Neuronal stem cell (in vitro differentiated cells): ENCODE measurements at regions not wholly inside any gene's neighbourhood (a gene's known extent, or its start where the extent isn't known, plus 50 kb on each side); places are given as distances from the start of the nearest gene placed in this dataset.
A peak's percentile ranks its signal among the peaks of the same experiment; 100 is the strongest.

ENCODE experiments used
- DNase-seq: peaks from one replicate; pipeline ENCODE4 v3.0.0-alpha.2; 2013; ENCODE audit warnings: low spot score
- H2AFZ ChIP-seq: one replicate; pipeline ENCODE4 v1.6.1; 2013; ENCODE audit warnings: mild to moderate bottlenecking, low read length, inconsistent platforms
- H2AK5ac ChIP-seq: 2 replicates; pipeline ENCODE4 v1.6.1; 2013; ENCODE audit warnings: low read depth, mild to moderate bottlenecking, inconsistent platforms, low read length, moderate library complexity, mixed read lengths
- H2BK120ac ChIP-seq: 2 replicates; pipeline ENCODE4 v1.6.1; 2013; ENCODE audit warnings: low read depth, mild to moderate bottlenecking, inconsistent platforms, low read length, moderate library complexity, mixed read lengths
- H2BK12ac ChIP-seq: one replicate; pipeline ENCODE4 v1.6.1; 2013; ENCODE audit warnings: low read length, inconsistent platforms
- H2BK15ac ChIP-seq: 2 replicates; pipeline ENCODE4 v1.6.1; 2013; ENCODE audit warnings: mild to moderate bottlenecking, low read length, inconsistent platforms, mixed read lengths
- H2BK5ac ChIP-seq: one replicate; pipeline ENCODE4 v1.6.1; 2013; ENCODE audit warnings: inconsistent platforms, mild to moderate bottlenecking, low read length, moderate library complexity
- H3K14ac ChIP-seq: one replicate; pipeline ENCODE4 v1.6.1; 2013; ENCODE audit warnings: low read length, inconsistent platforms
- H3K18ac ChIP-seq: 2 replicates; pipeline ENCODE4 v1.6.1; 2013; ENCODE audit warnings: low read length, inconsistent platforms
- H3K23ac ChIP-seq: 2 replicates; pipeline ENCODE4 v1.6.1; 2013; ENCODE audit warnings: low read depth, mild to moderate bottlenecking, mixed read lengths, low read length, inconsistent platforms; ENCODE audit not compliant: poor library complexity
- H3K27ac ChIP-seq: replicated peaks from 3 replicates; pipeline ENCODE4 v1.5.1; 2013; ENCODE audit warnings: low read length, inconsistent platforms
- H3K27me3 ChIP-seq, 3 experiments: 2 replicates each; pipeline ENCODE4 v1.6.1; 2013; ENCODE audit warnings: low read length in 3 of 3, mild to moderate bottlenecking in 2 of 3, inconsistent platforms in 1 of 3, low read depth in 1 of 3, mixed read lengths in 1 of 3, moderate library complexity in 1 of 3; ENCODE audit not compliant: control insufficient read depth in 3 of 3, insufficient read depth in 3 of 3
- H3K36me3 ChIP-seq, 2 donors: replicated peaks in 1 of 2; 2 replicates each; pipeline ENCODE4 v1.6.1; 2013; ENCODE audit warnings: low read length in 2 of 2; ENCODE audit not compliant: control insufficient read depth in 2 of 2, insufficient read depth in 2 of 2
- H3K4ac ChIP-seq: 2 replicates; pipeline ENCODE4 v1.6.1; 2013; ENCODE audit warnings: inconsistent platforms, mild to moderate bottlenecking, low read length, moderate library complexity
- H3K4me1 ChIP-seq, 2 donors: 1 replicate in 1 of 2; 2 replicates in 1 of 2; pipeline ENCODE4 v1.6.1; 2013; ENCODE audit warnings: low read length in 2 of 2, low read depth in 1 of 2; ENCODE audit not compliant: control insufficient read depth in 2 of 2, insufficient read depth in 1 of 2
- H3K4me2 ChIP-seq: one replicate; pipeline ENCODE4 v1.6.1; 2013; ENCODE audit warnings: mild to moderate bottlenecking, low read length, inconsistent platforms; ENCODE audit not compliant: insufficient read depth, poor library complexity, severe bottlenecking
- H3K4me3 ChIP-seq, 2 donors: 2 replicates each; pipeline ENCODE4 v1.5.1; 2013; ENCODE audit warnings: low read length in 2 of 2, mild to moderate bottlenecking in 2 of 2, inconsistent platforms in 1 of 2, moderate library complexity in 1 of 2
- H3K79me1 ChIP-seq: one replicate; pipeline ENCODE4 v1.6.1; 2013; ENCODE audit warnings: low read depth, mild to moderate bottlenecking, inconsistent platforms, low read length, moderate library complexity
- H3K9ac ChIP-seq: one replicate; pipeline ENCODE4 v1.6.1; 2013; ENCODE audit warnings: mild to moderate bottlenecking, low read depth, low read length, inconsistent platforms; ENCODE audit not compliant: poor library complexity
- H3K9me3 ChIP-seq, 2 donors: replicated peaks in 1 of 2; 2 replicates each; pipeline versions ENCODE3 to v1.6.1; 2013; ENCODE audit warnings: low read length in 2 of 2, mild to moderate bottlenecking in 2 of 2, inconsistent platforms in 1 of 2, low read depth in 1 of 2, mixed read lengths in 1 of 2, moderate library complexity in 1 of 2; ENCODE audit not compliant: control insufficient read depth in 2 of 2, insufficient read depth in 1 of 2
- H4K8ac ChIP-seq: one replicate; pipeline ENCODE4 v1.6.1; 2013; ENCODE audit warnings: low read depth, mild to moderate bottlenecking, inconsistent platforms, low read length, moderate library complexity
- H4K91ac ChIP-seq: one replicate; pipeline ENCODE4 v1.6.1; 2013; ENCODE audit warnings: low read length, low read depth, mild to moderate bottlenecking, inconsistent platforms; ENCODE audit not compliant: poor library complexity
- WGBS, 2 donors: extraction: QIAGEN DNeasy Blood & Tissue Kit; methylation state at CpG; one replicate each; pipeline ENCODE4 v1.1.7; 2013; ENCODE audit warnings: missing lambda C conversion rate in 2 of 2, mixed read lengths in 1 of 2; ENCODE audit not compliant: insufficient read length in 2 of 2, insufficient replicate concordance in 1 of 2; ENCODE audit errors: extremely low coverage in 2 of 2; 5-methylcytosine and 5-hydroxymethylcytosine counted together

- no peaks in the 10 kb centered on the region for H3K79me1 ChIP-seq
- H2AFZ ChIP-seq = no peak overlapping the region
- no peak overlapping the region for H3K4me2 ChIP-seq
- no peaks in the 10 kb centered on the region for H3K27me3 ChIP-seq
- H2BK120ac ChIP-seq = no peak overlapping the region
- H3K27ac ChIP-seq = no peak overlapping the region
- H2AK5ac ChIP-seq = no peak overlapping the region
- H2BK15ac ChIP-seq = no peak overlapping the region
- no peak overlapping the region for H3K4ac ChIP-seq
- H2BK12ac ChIP-seq = no peak overlapping the region
- no peak overlapping the region for H3K18ac ChIP-seq
- no peak overlapping the region for H4K8ac ChIP-seq
- WGBS, 2 donors = no CpG with 5 or more reads among the region's 1 CpG
- no peak for DNase-seq
- no peaks in the 10 kb centered on the region for H3K36me3 ChIP-seq
- no peak overlapping the region for H3K9ac ChIP-seq
- H4K91ac ChIP-seq = no peak overlapping the region
- no peak overlapping the region for H3K14ac ChIP-seq
- H3K4me3 ChIP-seq = no peak overlapping the region
- no peaks in the 10 kb centered on the region for H3K9me3 ChIP-seq
- no peak overlapping the region for H2BK5ac ChIP-seq
- H3K4me1 ChIP-seq = peaks cover 17 to 73% of the 10 kb centered on the region in 2 donors
- H3K23ac ChIP-seq = no peak overlapping the region
These were observed 1041.9 kb upstream of the NR2F2 start for GRCh38 chr15:95288626-95289025.

- Histone ChIP-seq H3K4ac (no peak overlapping the region), H3K9ac (no peak overlapping the region), H4K8ac (no peak overlapping the region), H4K91ac (no peak overlapping the region), H2BK120ac (no peak overlapping the region), H3K79me1 (no peaks in the 10 kb centered on the region), H3K18ac (no peak overlapping the region), H3K27me3 (no peaks in the 10 kb centered on the region), H2AFZ (peak overlapping the region; percentile 48), H3K4me2 (no peak overlapping the region), H3K9me3 (no peaks in the 10 kb centered on the region), H2BK15ac (no peak overlapping the region), H3K4me3 (no peak overlapping the region), H3K4me1 (peaks cover 15 to 66% of the 10 kb centered on the region in 2 donors), H3K23ac (no peak overlapping the region), H3K27ac (no peak overlapping the region), H3K14ac (no peak overlapping the region), H2BK12ac (no peak overlapping the region), H2AK5ac (no peak overlapping the region), H3K36me3 (no peaks in the 10 kb centered on the region), H2BK5ac (no peak overlapping the region)
- DNase-seq = no peak
- no CpG with 5 or more reads among the region's 12 CpGs for WGBS, 2 donors
These were observed 1040.1 kb upstream of the NR2F2 start for GRCh38 chr15:95290176-95290974.

- Histone ChIP-seq H2AK5ac (no peak overlapping the region), H3K9me3 (no peaks in the 10 kb centered on the region), H3K23ac (no peak overlapping the region), H3K79me1 (no peaks in the 10 kb centered on the region), H2AFZ (no peak overlapping the region), H2BK120ac (no peak overlapping the region), H3K4me2 (no peak overlapping the region), H3K27me3 (no peaks in the 10 kb centered on the region), H3K27ac (no peak overlapping the region), H2BK12ac (no peak overlapping the region), H3K18ac (no peak overlapping the region), H4K8ac (no peak overlapping the region), H3K9ac (no peak overlapping the region), H3K36me3 (no peaks in the 10 kb centered on the region), H2BK15ac (no peak overlapping the region), H3K4me3 (no peak overlapping the region), H3K14ac (no peak overlapping the region), H2BK5ac (no peak overlapping the region), H3K4me1 (peaks cover 11 to 56% of the 10 kb centered on the region in 2 donors), H3K4ac (no peak overlapping the region), H4K91ac (no peak overlapping the region)
- WGBS, 2 donors = no CpG with 5 or more reads among the region's 3 CpGs
- DNase-seq = peak; percentile 38
These were observed 1038.5 kb upstream of the NR2F2 start for GRCh38 chr15:95291898-95292472.

DNA sequence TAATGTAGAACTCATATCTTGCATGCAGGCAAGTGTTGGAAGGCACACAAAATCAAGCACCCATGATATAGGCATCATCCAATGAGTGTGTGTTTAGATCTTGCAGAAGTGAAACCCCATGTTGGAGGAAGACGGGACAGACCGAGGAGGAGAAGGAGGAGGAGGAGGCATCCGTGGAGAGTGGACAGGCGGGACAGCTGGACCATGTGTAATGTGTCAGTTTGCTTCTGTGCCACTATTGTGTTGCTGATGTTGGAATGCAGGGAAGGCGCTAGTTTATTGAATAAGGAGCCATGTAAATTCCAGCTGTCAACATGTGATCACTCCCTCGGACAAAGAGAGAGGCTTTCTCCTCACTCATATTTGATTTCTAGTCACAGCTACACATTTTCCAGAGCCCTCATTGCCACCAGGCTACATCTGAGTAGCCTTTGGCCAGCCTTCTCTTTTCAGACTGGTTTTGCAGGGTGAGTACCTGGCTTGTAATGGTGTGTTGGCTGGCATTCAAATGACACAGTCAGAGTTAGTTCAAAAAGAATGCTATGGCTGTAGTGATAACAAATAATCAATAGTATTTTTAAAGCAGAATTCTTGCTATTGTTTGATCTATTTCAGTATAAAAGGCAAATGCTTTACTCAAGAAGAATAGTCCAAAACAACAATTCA lies 1037.6 kb upstream of the NR2F2 start:
- H2BK15ac ChIP-seq = no peak overlapping the region
- H3K9ac ChIP-seq = no peak overlapping the region
- no peaks in the 10 kb centered on the region for H3K36me3 ChIP-seq
- H3K18ac ChIP-seq = no peak overlapping the region
- H4K8ac ChIP-seq = no peak overlapping the region
- H3K4ac ChIP-seq = no peak overlapping the region
- WGBS, 2 donors = no CpG with 5 or more reads among the region's 6 CpGs
- H3K27me3 ChIP-seq = no peaks in the 10 kb centered on the region
- no peak overlapping the region for H2AK5ac ChIP-seq
- H3K9me3 ChIP-seq = no peaks in the 10 kb centered on the region
- H2BK120ac ChIP-seq = no peak overlapping the region
- peak overlapping the region; percentile 72 for H2AFZ ChIP-seq
- H3K4me2 ChIP-seq = no peak overlapping the region
- H3K14ac ChIP-seq = no peak overlapping the region
- H3K23ac ChIP-seq = no peak overlapping the region
- no peak overlapping the region for H2BK12ac ChIP-seq
- H3K4me1 ChIP-seq = peaks cover 11 to 54% of the 10 kb centered on the region in 2 donors
- H2BK5ac ChIP-seq = no peak overlapping the region
- no peak overlapping the region for H4K91ac ChIP-seq
- no peak overlapping the region for H3K27ac ChIP-seq
- no peak overlapping the region for H3K4me3 ChIP-seq
- DNase-seq = no peak
- no peaks in the 10 kb centered on the region for H3K79me1 ChIP-seq
